WTC11 (cell line): ENCODE measurements at regions not wholly inside any gene's neighbourhood (a gene's known extent, or its start where the extent isn't known, plus 50 kb on each side); places are given as distances from the start of the nearest gene placed in this dataset.

Source experiments
- ATAC-seq: fragments of 200-7000 bp; cut with Tn5 transposase; 2 replicates; pipeline ENCODE4 v1.10.0; 2021; ENCODE audit warnings: mild to moderate bottlenecking, moderate library complexity
- CTCF ChIA-PET: fragments of 300-600 bp; sonication (Branson Sonifier 250); formaldehyde crosslinking; loops from one replicate; lab custom pipeline; 2021; ENCODE audit warnings: antibody characterized with exemption; lab: Charles Lee
- POLR2A ChIA-PET: fragments of 350-600 bp; sonication (Branson Sonifier 250); formaldehyde crosslinking; loops from one replicate; lab custom pipeline; 2021; ENCODE audit warnings: antibody characterized with exemption; lab: Charles Lee
- DNase-seq: peaks from one replicate; pipeline ENCODE4 v3.0.0; 2021; ENCODE audit warnings: low spot score
- H3K27ac Mint-ChIP-seq: 2 replicates; pipeline ENCODE4 v1.8.0; 2021; ENCODE audit warnings: mixed read lengths
- H3K27me3 Mint-ChIP-seq: 2 replicates; pipeline ENCODE4 v1.8.0; 2021; ENCODE audit warnings: low read depth, mild to moderate bottlenecking, moderate library complexity, mixed read lengths
- H3K36me3 Mint-ChIP-seq: 2 replicates; pipeline ENCODE4 v1.8.0; 2021; ENCODE audit warnings: mixed read lengths
- H3K4me1 Mint-ChIP-seq: 2 replicates; pipeline ENCODE4 v1.8.0; 2022; ENCODE audit warnings: mixed read lengths
- H3K4me3 Mint-ChIP-seq: 2 replicates; pipeline ENCODE4 v1.8.0; 2021; ENCODE audit warnings: mild to moderate bottlenecking, moderate library complexity, mixed read lengths
- H3K9me3 Mint-ChIP-seq: 2 replicates; pipeline ENCODE4 v1.8.0; 2021; ENCODE audit warnings: mixed read lengths
- GTF2I ChIP-seq: fragments of 250-450 bp; sonication (Bioruptor Pico); conservative IDR thresholded peaks from 2 replicates; pipeline ENCODE4 v1.4.0; 2021; ENCODE audit warnings: mild to moderate bottlenecking
- NFE2L1 ChIP-seq: sonication (generic); formaldehyde crosslinking; IDR thresholded peaks from 2 replicates; pipeline ENCODE4 v1.8.1; 2023; ENCODE audit warnings: missing genetic modification reagents
- NR1H2 ChIP-seq: sonication (generic); formaldehyde crosslinking; IDR thresholded peaks from 2 replicates; pipeline ENCODE4 v1.9.0; 2021; ENCODE audit warnings: mild to moderate bottlenecking, moderate library complexity, missing genetic modification reagents
- NR2C2 ChIP-seq: sonication (generic); formaldehyde crosslinking; IDR thresholded peaks from 2 replicates; pipeline ENCODE4 v1.8.0; 2022; ENCODE audit warnings: mild to moderate bottlenecking, missing genetic modification reagents
- NR3C1 ChIP-seq: sonication (generic); formaldehyde crosslinking; conservative IDR thresholded peaks from 2 replicates; pipeline ENCODE4 v1.8.1; 2023; ENCODE audit warnings: low read depth, mild to moderate bottlenecking, missing genetic modification reagents
- PRRX2 ChIP-seq: fragments of 250-450 bp; sonication (Bioruptor Pico); IDR thresholded peaks from 2 replicates; pipeline ENCODE4 v1.8.0; 2021; ENCODE audit warnings: mild to moderate bottlenecking
- TEAD1 ChIP-seq: sonication (generic); formaldehyde crosslinking; IDR thresholded peaks from 2 replicates; pipeline ENCODE4 v1.8.0; 2022; ENCODE audit warnings: mild to moderate bottlenecking, missing genetic modification reagents
- ZNF263 ChIP-seq: sonication (generic); formaldehyde crosslinking; IDR thresholded peaks from 2 replicates; pipeline ENCODE4 v1.8.1; 2022; ENCODE audit warnings: low read depth, mild to moderate bottlenecking, moderate library complexity, missing genetic modification reagents
- ZNF281 ChIP-seq: sonication (generic); formaldehyde crosslinking; IDR thresholded peaks from 2 replicates; pipeline ENCODE4 v1.8.0; 2023; ENCODE audit warnings: mild to moderate bottlenecking, missing genetic modification reagents
- ZNF317 ChIP-seq: sonication (generic); formaldehyde crosslinking; IDR thresholded peaks from 2 replicates; pipeline ENCODE4 v1.8.1; 2023; ENCODE audit warnings: low read depth, mild to moderate bottlenecking, moderate library complexity, missing genetic modification reagents, borderline replicate concordance
- ZNF423 ChIP-seq: fragments of 250-450 bp; sonication (Bioruptor Pico); IDR thresholded peaks from 2 replicates; pipeline ENCODE4 v2.1.2; 2022; ENCODE audit warnings: mild to moderate bottlenecking, moderate library complexity
- ZNF425 ChIP-seq: fragments of 250-450 bp; sonication (Bioruptor Pico); conservative IDR thresholded peaks from 2 replicates; pipeline ENCODE4 v1.9.0; 2021; ENCODE audit warnings: mild to moderate bottlenecking
- TF ChIP-seq, protein P1 (sequence below): sonication (generic); formaldehyde crosslinking; IDR thresholded peaks from 2 replicates; pipeline ENCODE4 v1.8.1; 2023; ENCODE audit warnings: mild to moderate bottlenecking, missing genetic modification reagents
- TF ChIP-seq, protein P2 (sequence below): sonication (generic); formaldehyde crosslinking; IDR thresholded peaks from 2 replicates; pipeline ENCODE4 v1.8.1; 2023; ENCODE audit warnings: mild to moderate bottlenecking, missing genetic modification reagents, moderate library complexity
- TF ChIP-seq, protein P3 (sequence below): sonication (generic); formaldehyde crosslinking; IDR thresholded peaks from 2 replicates; pipeline ENCODE4 v1.8.1; 2022; ENCODE audit warnings: missing genetic modification reagents, borderline replicate concordance
- TF ChIP-seq, protein P4 (sequence below): sonication (generic); formaldehyde crosslinking; conservative IDR thresholded peaks from 2 replicates; pipeline ENCODE4 v1.8.1; 2023; ENCODE audit warnings: mild to moderate bottlenecking, low read depth, missing genetic modification reagents, moderate library complexity

- no peak for TF ChIP-seq ZNF425 (CRISPR knock-in tag)
- TF ChIP-seq NR2C2 (CRISPR knock-in tag), result no peak
- TF ChIP-seq TEAD1 (CRISPR knock-in tag), result no peak
- TF ChIP-seq, protein P1, sequence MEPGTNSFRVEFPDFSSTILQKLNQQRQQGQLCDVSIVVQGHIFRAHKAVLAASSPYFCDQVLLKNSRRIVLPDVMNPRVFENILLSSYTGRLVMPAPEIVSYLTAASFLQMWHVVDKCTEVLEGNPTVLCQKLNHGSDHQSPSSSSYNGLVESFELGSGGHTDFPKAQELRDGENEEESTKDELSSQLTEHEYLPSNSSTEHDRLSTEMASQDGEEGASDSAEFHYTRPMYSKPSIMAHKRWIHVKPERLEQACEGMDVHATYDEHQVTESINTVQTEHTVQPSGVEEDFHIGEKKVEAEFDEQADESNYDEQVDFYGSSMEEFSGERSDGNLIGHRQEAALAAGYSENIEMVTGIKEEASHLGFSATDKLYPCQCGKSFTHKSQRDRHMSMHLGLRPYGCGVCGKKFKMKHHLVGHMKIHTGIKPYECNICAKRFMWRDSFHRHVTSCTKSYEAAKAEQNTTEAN (CRISPR knock-in tag), result no peak
- TF ChIP-seq, protein P2, sequence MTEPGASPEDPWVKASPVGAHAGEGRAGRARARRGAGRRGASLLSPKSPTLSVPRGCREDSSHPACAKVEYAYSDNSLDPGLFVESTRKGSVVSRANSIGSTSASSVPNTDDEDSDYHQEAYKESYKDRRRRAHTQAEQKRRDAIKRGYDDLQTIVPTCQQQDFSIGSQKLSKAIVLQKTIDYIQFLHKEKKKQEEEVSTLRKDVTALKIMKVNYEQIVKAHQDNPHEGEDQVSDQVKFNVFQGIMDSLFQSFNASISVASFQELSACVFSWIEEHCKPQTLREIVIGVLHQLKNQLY (CRISPR knock-in tag), result no peak
- no peak for TF ChIP-seq ZNF281 (CRISPR knock-in tag)
- TF ChIP-seq GTF2I (CRISPR knock-in tag), result no peak
- TF ChIP-seq, all 79 proteins: peak for 0
Measured at GRCh38 chr1:104801344-104801743, 1051.6 kb downstream of the AMY1C start (continued).

GRCh38 chr1:104804147-104804546 is 1054.4 kb downstream of the AMY1C start:
- Mint-ChIP-seq H3K9me3 (no peaks in the 10 kb centered on the region), H3K27me3 (no peaks in the 10 kb centered on the region), H3K4me1 (peaks cover 3% of the 10 kb centered on the region), H3K27ac (no peak overlapping the region), H3K36me3 (no peaks in the 10 kb centered on the region), H3K4me3 (no peak overlapping the region)
- ChIA-PET POLR2A (no interaction called here), CTCF (no interaction called here)
- ATAC-seq (no peak), DNase-seq (no peak)
- no peak for TF ChIP-seq NFE2L1 (CRISPR knock-in tag)
- TF ChIP-seq, protein P3, sequence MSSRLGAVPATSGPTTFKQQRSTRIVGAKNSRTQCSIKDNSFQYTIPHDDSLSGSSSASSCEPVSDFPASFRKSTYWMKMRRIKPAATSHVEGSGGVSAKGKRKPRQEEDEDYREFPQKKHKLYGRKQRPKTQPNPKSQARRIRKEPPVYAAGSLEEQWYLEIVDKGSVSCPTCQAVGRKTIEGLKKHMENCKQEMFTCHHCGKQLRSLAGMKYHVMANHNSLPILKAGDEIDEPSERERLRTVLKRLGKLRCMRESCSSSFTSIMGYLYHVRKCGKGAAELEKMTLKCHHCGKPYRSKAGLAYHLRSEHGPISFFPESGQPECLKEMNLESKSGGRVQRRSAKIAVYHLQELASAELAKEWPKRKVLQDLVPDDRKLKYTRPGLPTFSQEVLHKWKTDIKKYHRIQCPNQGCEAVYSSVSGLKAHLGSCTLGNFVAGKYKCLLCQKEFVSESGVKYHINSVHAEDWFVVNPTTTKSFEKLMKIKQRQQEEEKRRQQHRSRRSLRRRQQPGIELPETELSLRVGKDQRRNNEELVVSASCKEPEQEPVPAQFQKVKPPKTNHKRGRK, result no peak
- TF ChIP-seq, protein P4, sequence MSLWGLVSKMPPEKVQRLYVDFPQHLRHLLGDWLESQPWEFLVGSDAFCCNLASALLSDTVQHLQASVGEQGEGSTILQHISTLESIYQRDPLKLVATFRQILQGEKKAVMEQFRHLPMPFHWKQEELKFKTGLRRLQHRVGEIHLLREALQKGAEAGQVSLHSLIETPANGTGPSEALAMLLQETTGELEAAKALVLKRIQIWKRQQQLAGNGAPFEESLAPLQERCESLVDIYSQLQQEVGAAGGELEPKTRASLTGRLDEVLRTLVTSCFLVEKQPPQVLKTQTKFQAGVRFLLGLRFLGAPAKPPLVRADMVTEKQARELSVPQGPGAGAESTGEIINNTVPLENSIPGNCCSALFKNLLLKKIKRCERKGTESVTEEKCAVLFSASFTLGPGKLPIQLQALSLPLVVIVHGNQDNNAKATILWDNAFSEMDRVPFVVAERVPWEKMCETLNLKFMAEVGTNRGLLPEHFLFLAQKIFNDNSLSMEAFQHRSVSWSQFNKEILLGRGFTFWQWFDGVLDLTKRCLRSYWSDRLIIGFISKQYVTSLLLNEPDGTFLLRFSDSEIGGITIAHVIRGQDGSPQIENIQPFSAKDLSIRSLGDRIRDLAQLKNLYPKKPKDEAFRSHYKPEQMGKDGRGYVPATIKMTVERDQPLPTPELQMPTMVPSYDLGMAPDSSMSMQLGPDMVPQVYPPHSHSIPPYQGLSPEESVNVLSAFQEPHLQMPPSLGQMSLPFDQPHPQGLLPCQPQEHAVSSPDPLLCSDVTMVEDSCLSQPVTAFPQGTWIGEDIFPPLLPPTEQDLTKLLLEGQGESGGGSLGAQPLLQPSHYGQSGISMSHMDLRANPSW (CRISPR knock-in tag), result no peak
- no peak for TF ChIP-seq ZNF423 (CRISPR knock-in tag)
- no peak for TF ChIP-seq NR3C1 (CRISPR knock-in tag)
- no peak for TF ChIP-seq ZNF263
- TF ChIP-seq NR1H2 (CRISPR knock-in tag), result no peak
- TF ChIP-seq ZNF281 (CRISPR knock-in tag), result no peak
- TF ChIP-seq PRRX2 (CRISPR knock-in tag), result no peak
- TF ChIP-seq ZNF317 (CRISPR knock-in tag), result no peak
